HG02981 (cell line): ENCODE measurements at regions not wholly inside any gene's neighbourhood (a gene's known extent, or its start where the extent isn't known, plus 50 kb on each side); places are given as distances from the start of the nearest gene placed in this dataset.
"Not testable (repeated sequence)": the region's sequence is repeated elsewhere in the genome, so short reads cannot be mapped to it uniquely, and the experiment has no call there.

Experiments used
- ATAC-seq: cut with Tn5 transposase; IDR thresholded peaks from one replicate; pipeline ENCODE4 v1.9.1; 2021; ENCODE audit warnings: mild to moderate bottlenecking, moderate library complexity; ENCODE audit not compliant: unreplicated experiment

DNA sequence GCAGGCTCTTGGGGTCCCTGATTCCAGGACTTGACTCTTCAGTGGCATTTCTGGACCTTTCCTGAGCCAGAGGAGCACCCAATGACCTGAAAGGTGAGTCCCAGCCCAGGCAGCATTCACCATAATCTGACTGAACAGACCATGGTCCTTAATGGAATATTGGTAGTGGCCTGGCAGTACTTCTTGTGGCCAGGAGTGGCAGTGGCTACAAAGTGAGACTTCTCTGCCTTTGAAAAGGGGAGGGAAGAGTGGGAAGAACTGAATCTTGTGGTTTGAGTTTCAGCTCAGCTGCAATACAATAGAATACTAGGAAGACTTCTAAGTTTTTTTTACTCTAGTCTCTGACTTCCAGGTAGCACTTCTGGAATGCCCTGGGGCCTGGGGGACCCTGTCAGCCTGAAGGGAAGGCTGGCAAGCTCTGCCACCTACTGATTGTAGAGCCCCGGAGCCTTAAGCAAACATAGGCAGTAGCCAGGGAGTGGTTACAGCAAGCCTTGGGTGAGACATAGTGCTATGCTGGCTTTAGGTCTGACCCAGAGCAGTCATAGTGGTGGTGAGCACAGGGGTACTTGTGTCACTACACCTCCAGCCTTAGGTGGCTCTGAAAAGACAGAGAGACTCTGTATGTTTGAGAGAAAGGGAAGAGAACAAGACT is 674.2 kb upstream of the MANEA start:
- ATAC-seq: no peak

DNA sequence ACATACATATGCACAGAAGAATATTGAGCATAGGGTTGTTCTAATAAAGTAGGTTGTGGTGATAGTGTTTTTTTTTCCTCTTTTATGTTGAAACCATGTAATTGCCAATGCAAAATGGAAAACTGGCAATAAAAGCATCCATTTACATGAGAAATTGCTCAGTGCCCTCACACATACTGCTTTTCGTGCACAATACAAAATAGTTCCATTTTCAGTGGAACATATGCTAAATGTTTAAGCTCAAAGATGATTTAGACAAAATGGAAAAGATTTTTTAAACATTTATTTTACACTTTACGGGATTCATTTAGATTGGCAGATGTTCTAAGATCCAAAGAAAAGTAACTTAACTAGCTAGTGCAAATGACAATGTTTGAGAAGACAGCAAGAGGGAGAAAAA is 678.1 kb upstream of the MANEA start:
- no peak for ATAC-seq

DNA sequence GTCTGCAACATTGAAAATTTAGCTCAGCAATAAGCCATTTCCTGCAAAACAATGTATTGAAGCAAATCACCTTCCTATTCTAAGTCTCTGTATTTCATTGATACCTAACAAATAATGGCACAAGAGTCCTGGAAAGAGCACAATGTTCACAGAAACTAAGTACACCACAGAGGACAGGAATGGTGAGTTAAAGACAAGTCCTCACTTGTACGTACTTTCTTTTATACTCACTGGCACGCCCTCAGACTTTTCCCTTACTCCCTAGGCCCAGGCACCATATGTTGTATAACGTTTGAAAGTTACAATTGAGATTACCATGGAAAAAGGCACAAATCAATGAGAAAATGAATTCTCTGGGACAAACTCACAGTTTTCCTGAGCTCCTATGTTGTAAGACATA is 683.0 kb upstream of the MANEA start:
- no peak for ATAC-seq

DNA sequence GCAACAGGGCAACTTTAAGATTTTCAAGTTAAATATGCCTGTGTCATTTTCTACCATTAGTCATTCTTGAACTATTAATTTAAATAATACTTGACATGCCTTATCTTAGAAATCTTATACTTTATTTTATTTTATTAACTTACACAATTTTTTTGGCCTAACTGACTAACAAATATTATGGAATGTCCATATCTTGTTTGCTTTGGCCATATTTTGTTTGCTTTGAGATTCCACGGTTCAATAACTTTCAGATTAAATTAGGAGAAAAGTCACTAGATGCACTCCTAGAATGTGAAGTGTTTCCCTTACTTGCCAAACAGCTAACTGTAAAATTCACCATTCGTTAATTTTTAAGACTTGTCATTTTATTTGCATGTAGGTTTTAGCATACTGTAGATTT is 684.0 kb upstream of the MANEA start:
- no peak for ATAC-seq

DNA sequence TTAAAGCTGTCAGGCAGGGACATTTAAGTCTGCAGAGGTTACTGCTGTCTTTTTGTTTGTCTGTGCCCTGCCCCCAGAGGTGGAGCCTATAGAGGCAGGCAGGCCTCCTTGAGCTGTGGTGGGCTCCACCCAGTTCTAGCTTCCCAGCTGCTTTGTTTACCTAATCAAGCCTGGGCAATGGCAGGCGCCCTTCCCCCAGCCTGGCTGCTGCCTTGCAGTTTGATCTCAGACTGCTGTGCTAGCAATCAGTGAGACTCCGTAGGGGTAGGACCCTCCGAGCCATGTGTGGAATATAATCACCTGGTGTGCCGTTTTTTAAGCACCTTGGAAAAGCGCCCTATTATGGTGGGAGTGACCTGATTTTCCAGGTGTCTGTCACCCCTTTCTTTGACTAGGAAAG is 703.5 kb upstream of the MANEA start:
- ATAC-seq: not testable (repeated sequence)

DNA sequence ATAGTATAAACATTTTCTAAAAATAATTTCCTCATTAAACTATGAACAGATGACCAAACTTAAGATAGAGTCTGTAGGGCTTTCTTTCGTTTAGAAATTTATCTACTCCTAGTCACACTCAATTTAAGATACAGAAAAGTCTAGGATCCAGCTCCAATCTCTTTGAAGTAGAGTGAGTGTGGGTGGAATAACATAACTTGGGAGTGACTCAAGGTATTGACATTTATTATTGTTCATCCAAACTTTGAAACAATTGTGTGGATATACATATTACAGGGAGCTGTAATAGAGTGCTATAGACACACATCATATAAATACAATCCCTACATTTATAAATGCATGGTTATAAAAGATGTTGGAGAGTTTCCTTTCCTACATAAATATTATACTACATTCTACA is 715.2 kb upstream of the MANEA start:
- ATAC-seq: no peak

DNA sequence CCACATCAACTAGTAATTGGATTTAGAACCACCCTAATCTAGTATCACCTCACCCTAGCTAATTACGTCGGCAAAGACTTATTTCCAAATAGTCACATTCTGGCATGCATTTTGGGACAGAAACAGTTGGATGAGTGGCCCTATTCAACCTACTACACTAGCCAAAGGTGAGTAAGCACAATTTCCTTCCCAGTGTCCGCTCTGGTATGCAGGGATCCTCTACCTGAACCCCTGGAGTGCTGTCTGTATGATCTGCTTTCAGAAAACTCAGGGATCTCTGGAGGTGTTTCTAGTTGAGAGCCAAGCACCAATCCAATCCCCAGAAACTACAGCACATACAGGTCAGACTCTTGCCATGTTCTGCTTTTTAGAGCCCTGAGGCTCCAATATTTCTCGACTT is 717.4 kb upstream of the MANEA start:
- no peak for ATAC-seq

DNA sequence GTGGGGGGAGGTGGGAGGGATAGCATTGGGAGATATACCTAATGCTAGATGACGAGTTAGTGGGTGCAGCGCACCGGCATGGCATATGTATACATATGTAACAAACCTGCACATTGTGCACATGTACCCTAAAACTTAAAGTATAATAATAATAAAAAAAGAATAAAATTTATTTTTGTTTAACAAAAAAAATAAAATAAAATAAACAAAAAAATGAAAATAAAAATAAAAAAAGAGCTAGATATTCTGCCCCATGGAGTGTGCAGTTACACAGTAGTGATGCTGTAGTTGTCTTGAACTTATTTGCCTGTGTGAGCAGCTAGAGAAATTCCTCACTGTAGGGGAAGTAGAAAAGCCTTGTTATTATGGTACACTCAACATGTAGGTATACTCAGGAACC is 720.3 kb upstream of the MANEA start:
- not testable (repeated sequence) for ATAC-seq

DNA sequence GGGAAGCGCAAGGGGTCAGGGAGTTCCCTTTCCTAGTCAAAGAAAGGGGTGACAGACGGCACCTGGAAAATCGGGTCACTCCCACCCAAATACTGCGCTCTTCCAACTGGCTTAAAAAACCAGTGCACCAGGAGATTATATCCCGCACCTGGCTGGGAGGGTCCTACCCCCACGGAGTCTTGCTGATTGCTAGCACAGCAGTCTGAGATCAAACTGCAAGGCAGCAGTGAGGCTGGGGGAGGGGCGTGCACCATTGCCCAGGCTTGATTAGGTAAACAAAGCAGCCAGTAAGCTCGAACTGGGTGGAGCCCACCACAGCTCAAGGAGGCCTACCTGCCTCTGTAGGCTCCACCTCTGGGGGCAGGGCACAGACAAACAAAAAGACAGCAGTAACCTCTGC is 726.0 kb upstream of the MANEA start:
- not testable (repeated sequence) for ATAC-seq

DNA sequence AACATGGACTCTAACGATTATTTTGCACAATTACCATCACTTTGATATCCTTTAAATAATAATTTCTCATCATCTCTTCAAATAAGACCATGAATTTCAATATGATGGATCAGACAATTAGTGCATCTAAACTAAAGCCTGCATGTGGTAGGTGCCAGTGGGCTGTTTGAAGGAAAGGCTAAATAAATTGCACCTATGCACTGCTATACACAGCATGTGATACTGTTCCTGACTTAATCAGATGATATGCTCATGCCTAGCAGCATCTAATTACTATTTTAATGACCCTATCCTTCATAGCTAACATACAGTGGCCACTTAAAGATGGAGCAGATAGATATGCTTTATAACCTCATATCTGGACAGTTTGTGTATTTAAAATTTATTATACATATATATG is 731.6 kb upstream of the MANEA start:
- no peak for ATAC-seq

DNA sequence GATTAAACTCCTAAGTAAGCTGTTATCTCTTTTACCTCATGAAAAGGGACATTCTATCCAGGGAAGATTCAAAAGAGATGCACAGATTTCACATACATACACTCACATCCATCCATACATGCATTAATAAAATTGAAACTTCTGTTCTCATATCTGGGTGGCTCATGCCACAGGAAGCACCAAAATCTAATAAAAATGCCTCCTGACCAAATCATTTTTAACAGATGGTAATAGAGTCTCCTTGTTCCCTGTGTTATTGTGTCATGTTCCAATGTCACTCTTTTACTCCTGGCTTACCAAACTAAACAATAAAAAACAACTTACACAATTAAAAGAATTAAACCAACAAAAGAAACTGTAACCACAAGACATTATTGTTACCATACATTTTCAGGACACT is 742.1 kb upstream of the MANEA start:
- no peak for ATAC-seq

DNA sequence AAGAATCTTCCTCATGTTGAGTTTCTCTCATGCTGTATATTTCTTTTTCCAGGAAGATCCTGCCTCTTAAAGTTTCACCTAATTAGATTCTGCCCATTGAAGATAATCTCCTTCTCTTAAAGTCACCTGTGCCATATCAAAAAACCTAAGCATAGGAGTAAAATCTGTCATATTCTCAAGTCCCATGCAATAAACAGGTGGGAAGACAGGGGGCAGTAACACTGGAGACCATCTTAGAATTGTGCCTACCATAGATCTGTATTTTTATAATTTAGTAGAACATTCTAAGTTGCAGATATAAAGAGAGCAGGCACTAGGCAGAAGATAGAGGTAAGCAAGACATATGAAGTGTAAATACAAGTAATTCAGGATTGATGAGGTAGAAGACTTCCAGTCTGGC is 763.5 kb upstream of the MANEA start:
- ATAC-seq: no peak

DNA sequence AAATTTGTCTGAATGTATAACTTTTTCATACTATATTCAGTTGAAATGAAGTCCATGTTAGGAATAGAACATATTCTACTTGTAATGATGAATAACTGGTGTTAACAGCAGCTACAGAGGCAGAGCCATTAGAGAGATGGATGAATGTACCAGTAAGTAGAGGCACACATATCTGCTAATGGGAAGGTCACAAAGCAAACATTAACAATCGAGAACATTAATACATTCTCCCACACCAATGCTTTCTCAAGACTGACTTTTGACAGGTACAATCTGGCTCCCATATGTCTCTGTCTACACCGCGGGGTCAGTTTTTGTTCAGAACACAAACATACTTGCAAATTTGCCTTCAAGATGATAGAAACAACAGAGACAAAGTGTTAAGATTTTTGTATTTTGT is 776.0 kb upstream of the MANEA start:
- no peak for ATAC-seq

DNA sequence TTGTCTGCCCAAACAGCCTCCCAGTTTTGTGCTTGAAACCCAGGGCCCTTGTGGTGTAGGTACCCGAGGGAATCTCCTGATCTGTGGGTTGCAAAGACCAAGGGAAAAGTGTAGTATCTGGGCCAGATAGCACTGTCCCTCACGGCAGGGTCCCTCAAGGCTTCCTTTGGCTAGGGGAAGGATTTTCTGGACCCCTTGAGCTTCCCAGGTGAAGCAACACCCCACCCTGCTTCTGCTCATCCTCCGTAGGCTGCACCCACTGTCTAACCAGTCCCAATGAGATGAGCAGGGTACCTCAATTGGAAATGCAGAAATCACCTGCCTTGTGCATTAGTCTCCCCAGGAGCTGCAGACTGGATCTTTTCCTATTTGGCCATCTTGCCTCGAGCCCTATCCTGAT is 791.8 kb upstream of the MANEA start:
- no peak for ATAC-seq

DNA sequence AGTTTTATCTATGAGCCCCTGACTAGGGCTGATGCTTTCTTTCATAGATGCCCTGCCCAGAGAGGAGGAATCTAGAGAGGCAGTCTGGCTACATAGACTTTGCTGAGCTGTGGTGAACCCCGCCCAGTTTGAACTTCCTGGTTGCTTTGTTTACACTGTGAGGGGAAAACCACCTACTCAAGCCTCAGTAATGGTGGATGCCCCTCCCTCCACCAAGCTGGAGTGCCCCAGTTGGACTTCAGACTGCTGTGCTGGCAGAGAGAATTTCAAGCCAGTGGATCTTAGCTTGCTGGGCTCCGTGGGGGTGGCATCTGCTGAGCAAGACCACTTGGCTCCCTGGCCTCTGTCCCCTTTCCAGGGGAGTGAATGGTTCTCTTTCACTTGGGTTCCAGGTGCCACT is 792.3 kb upstream of the MANEA start:
- not testable (repeated sequence) for ATAC-seq

DNA sequence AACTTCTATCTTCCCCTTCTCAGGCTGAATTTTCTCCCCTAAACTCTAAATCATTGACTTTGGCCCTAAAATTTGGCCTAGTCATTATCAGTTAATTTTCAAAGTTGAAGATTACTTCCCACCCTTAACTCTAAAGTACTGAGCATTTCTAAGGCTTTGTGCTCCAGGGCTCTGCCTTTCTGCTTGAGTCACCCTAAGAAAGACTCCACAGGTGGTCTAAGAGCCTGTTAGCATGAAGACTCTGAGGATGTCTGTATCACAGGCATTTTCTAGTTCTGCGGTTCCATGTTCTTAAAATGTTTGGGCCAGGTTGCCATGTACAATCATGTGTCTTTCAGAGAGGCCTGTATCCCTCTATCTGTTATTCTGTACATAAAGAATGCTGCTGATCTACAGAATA is 808.1 kb upstream of the MANEA start:
- ATAC-seq: no peak

DNA sequence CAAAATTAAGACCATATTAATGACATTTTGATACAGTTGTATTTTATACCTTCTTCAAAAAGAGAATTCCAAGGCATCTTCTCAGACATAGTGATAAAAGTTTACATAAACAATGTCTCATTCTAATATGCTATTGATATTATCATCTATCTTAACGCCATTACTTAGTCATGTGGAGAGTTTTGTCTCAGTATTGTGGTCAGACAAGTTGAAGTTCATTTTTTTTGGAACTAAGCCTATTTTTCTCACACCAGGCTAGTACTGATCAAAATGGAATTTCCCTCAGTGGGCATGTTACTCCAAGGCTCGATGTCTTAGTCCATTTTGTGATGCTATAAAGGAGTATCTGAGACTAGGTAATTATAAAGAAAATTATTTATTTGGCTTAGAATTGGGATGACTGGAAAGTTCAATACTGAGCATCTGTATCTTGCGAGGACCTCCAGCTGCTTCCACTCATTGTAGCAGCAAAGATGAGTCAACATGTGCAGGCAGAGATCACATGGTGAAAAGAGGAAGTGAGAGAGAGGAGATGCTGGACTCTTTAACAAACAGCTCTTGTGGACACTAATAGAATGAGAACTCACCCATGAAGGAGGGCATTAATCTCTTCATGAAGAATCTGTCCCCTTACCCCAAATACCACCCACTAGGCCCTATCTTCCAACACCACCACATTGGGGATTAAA is 825.5 kb upstream of the MANEA start:
- ATAC-seq: peak; percentile 97

DNA sequence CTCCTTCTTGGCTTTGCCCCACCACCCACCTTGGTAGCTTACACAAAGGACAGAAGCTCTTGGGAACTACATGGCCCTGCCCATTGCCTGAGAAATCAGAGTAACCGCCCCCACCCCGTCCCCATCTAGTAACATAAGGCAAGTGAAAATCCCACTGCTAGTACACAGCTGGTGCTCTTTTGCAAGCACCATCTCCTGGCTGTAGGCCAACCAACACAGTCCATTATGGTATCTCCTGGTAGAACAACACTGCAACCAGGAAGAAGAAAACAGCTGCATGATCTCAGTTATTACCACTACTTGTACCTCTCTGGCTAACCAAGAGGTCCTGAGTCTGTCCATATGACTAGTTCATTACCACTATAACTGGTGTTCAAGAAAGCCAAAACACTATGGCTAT is 841.1 kb upstream of the MANEA start:
- ATAC-seq: no peak

DNA sequence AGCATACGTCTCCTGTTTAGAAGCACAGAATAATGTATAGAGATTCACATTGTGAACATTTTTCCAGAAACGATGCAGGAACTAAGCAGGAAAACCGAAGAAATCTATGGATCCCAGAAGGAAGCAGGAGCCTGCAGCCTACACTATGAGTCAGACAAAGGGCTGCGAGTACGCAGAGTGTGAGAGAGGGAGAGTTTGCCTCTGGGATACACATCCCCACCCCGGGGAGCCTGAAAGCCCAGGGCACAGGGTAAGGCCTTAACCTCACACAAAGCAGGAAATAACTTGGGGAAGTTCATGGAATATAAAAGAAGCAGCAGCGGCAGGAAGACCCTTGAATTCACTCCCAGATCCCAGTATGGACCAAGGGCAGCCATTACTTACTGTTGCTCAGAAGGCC is 842.1 kb upstream of the MANEA start:
- ATAC-seq: no peak

DNA sequence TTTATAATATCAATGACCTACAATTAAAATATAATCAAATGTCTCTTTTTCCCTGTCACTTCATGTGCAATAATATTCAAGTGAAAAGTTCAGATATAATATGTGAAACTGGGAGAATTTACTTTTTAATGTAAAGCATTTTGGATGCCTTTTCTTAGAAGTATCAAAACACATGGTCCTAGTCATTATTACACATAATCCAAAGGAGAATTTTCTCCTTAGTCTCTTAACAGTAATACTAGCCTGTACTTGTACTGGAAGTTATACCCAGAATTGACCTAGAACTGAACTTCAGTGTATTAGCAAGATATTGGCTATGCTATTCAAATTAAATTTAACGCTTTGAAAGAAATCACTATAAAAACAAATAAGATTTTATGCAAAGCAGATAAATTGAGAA is 842.6 kb upstream of the MANEA start:
- no peak for ATAC-seq

DNA sequence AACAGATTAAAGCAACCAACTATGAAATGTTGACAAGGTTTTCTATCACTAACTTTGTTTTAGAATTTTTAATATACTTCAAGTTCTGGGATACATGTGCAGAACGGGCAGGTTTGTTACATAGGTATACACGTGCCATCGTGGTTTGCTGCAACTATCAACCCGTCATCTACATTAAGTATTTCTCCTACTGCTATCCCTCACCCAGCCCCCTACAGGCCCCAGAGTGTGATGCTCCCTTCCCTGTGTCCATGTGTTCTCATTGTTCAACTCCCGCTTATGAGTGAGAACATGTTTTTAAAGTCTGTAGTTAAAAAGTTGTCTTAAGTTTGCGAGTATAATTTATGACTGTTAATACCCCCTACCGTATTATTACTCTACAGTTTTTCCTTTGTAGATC is 844.3 kb upstream of the MANEA start:
- no peak for ATAC-seq

DNA sequence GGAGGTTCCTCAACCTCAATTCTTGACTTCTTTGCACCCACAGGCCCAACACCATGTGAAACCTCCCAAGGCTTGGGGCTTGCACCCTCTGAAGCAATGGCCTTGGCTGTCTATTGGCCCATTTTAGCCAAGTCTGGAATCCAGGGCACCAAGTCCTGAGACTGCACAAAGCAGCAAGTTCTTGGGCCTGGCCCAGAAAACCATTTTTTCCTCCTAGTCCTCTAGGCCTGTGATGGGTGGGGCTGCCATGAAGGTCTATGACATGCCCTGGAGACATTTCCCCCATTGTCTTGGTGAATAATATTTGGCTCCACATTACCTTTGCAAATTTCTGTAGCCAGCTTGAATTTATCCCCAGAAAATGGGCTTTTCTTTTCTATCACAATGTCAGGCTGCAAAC is 849.6 kb upstream of the MANEA start:
- ATAC-seq: no peak

DNA sequence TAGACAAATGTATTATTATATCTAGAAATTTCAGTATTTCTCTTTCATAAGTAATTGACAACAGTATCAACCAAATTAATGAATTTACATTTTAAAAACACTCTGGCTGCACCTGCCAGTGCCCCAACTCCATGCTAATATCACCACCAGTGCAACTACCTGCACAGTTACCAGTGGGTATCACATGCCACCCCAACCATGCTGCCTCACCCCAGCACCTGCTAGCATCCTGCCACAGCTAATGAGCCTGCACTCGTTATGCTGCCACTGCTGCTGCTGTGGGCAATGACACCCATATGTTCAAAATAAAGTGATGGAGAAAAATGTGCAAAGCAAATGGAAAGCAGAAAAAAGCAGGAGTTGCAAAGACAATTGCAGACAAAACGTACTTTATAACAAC is 855.9 kb upstream of the MANEA start:
- ATAC-seq: no peak
